DND-41 (cell line): ENCODE measurements at regions not wholly inside any gene's neighbourhood (a gene's known extent, or its start where the extent isn't known, plus 50 kb on each side); places are given as distances from the start of the nearest gene placed in this dataset.

Experiments
- ATAC-seq: fragments of 200-7000 bp; cut with Tn5 transposase; 3 replicates; pipeline ENCODE4 v1.9.1; 2021; ENCODE audit warnings: low read depth; ENCODE audit not compliant: insufficient read depth
- DNase-seq: peaks from one replicate; pipeline ENCODE4 v3.0.0-alpha.2; 2020
- H2AFZ ChIP-seq: 2 replicates; pipeline ENCODE4 v1.6.0; 2012; ENCODE audit warnings: low read depth, low read length
- H3K27ac ChIP-seq: 2 replicates; pipeline ENCODE4 v1.5.1; 2012; ENCODE audit warnings: low read length, inconsistent platforms
- H3K27me3 ChIP-seq: fragments of 200-600 bp; sonication (generic); 2 replicates; pipeline ENCODE4 v1.6.0; 2012; ENCODE audit warnings: low read length, mild to moderate bottlenecking, inconsistent platforms; ENCODE audit not compliant: insufficient read depth, poor library complexity
- H3K36me3 ChIP-seq: 2 replicates; pipeline ENCODE4 v1.5.1; 2012; ENCODE audit warnings: low read length, inconsistent platforms; ENCODE audit not compliant: insufficient read depth
- H3K4me1 ChIP-seq: 2 replicates; pipeline ENCODE4 v1.5.1; 2012; ENCODE audit warnings: mild to moderate bottlenecking, low read length; ENCODE audit not compliant: insufficient read depth
- H3K4me2 ChIP-seq: 2 replicates; pipeline ENCODE4 v1.6.0; 2012; ENCODE audit warnings: mild to moderate bottlenecking, moderate library complexity, low read length, inconsistent platforms; ENCODE audit not compliant: insufficient read depth
- H3K4me3 ChIP-seq, 2 experiments: fragments of 200-600 bp in 1 of 2; shearing (Covaris generic) in 1 of 2; 2 replicates each; pipeline ENCODE4 v1.5.1; 2012 to 2016; ENCODE audit warnings: inconsistent platforms in 2 of 2, low read length in 2 of 2, mild to moderate bottlenecking in 2 of 2, low read depth in 1 of 2, moderate library complexity in 1 of 2
- H3K79me2 ChIP-seq: 2 replicates; pipeline ENCODE4 v1.6.0; 2012; ENCODE audit warnings: low read length, inconsistent platforms; ENCODE audit not compliant: insufficient read depth
- H3K9ac ChIP-seq: 2 replicates; pipeline ENCODE4 v1.6.0; 2012; ENCODE audit warnings: low read depth, mild to moderate bottlenecking, inconsistent platforms, low read length, moderate library complexity
- H3K9me3 ChIP-seq: 2 replicates; pipeline ENCODE4 v1.5.1; 2012; ENCODE audit warnings: low read length, moderate library complexity, mild to moderate bottlenecking, inconsistent platforms; ENCODE audit not compliant: insufficient read depth, severe bottlenecking
- H4K20me1 ChIP-seq: 2 replicates; pipeline ENCODE4 v1.6.0; 2012; ENCODE audit warnings: low read length; ENCODE audit not compliant: insufficient read depth
- CTCF ChIP-seq: IDR thresholded peaks from 2 replicates; pipeline ENCODE4 v1.5.1; 2012; ENCODE audit warnings: borderline replicate concordance, low read length, moderate library complexity, mild to moderate bottlenecking; ENCODE audit not compliant: poor library complexity, severe bottlenecking; ENCODE audit errors: extremely low read depth
- EZH2 ChIP-seq: IDR thresholded peaks from 3 replicates; pipeline ENCODE4 v1.6.1; 2012; ENCODE audit warnings: borderline replicate concordance, low read depth, mild to moderate bottlenecking, moderate library complexity, low read length, inconsistent platforms; ENCODE audit not compliant: severe bottlenecking

- TF ChIP-seq CTCF (no peak), EZH2 (no peak)
- ATAC-seq (no peak), DNase-seq (no peak)
- no peak overlapping the region for H3K9ac ChIP-seq
- H3K27ac ChIP-seq: no peak overlapping the region
- no peaks in the 10 kb centered on the region for H3K36me3 ChIP-seq
- H3K9me3 ChIP-seq: no peaks in the 10 kb centered on the region
- H2AFZ ChIP-seq: no peak overlapping the region
- no peaks in the 10 kb centered on the region for H3K4me1 ChIP-seq
- H3K79me2 ChIP-seq: no peaks in the 10 kb centered on the region
- H3K27me3 ChIP-seq: peaks cover 3% of the 10 kb centered on the region
- no peaks in the 10 kb centered on the region for H4K20me1 ChIP-seq
- no peak overlapping the region for H3K4me2 ChIP-seq
- no peak overlapping the region for H3K4me3 ChIP-seq
Measured at GRCh38 chr10:9547936-9548904, 1469.5 kb upstream of the CELF2 start.

GRCh38 chr10:9550810-9551209, 1466.9 kb upstream of the CELF2 start:
- no peak for DNase-seq
- no peak overlapping the region for H2AFZ ChIP-seq
- H3K36me3 ChIP-seq: no peaks in the 10 kb centered on the region
- H3K27me3 ChIP-seq: no peaks in the 10 kb centered on the region
- no peak for ATAC-seq
- H3K4me1 ChIP-seq: no peaks in the 10 kb centered on the region
- no peak overlapping the region for H3K4me3 ChIP-seq
- H3K9ac ChIP-seq: no peak overlapping the region
- H3K9me3 ChIP-seq: no peaks in the 10 kb centered on the region
- no peak overlapping the region for H3K4me2 ChIP-seq
- H3K27ac ChIP-seq: no peak overlapping the region
- no peaks in the 10 kb centered on the region for H3K79me2 ChIP-seq
- TF ChIP-seq EZH2: no peak
- TF ChIP-seq CTCF: no peak
- H4K20me1 ChIP-seq: no peaks in the 10 kb centered on the region

- Histone ChIP-seq H3K4me1 (no peaks in the 10 kb centered on the region), H2AFZ (no peak overlapping the region), H3K79me2 (no peaks in the 10 kb centered on the region), H3K36me3 (no peaks in the 10 kb centered on the region), H3K9ac (no peak overlapping the region), H3K4me2 (no peak overlapping the region), H4K20me1 (no peaks in the 10 kb centered on the region), H3K27ac (no peak overlapping the region), H3K27me3 (no peaks in the 10 kb centered on the region), H3K9me3 (no peaks in the 10 kb centered on the region), H3K4me3 (no peak overlapping the region)
- no peak for ATAC-seq
- no peak for DNase-seq
- TF ChIP-seq CTCF (no peak), EZH2 (no peak)
Measured at GRCh38 chr10:9554321-9554720, 1463.4 kb upstream of the CELF2 start.
